ENCODE measurements at regions not wholly inside any gene's neighbourhood (a gene's known extent, or its start where the extent isn't known, plus 50 kb on each side); places are given as distances from the start of the nearest gene placed in this dataset.

DNA sequence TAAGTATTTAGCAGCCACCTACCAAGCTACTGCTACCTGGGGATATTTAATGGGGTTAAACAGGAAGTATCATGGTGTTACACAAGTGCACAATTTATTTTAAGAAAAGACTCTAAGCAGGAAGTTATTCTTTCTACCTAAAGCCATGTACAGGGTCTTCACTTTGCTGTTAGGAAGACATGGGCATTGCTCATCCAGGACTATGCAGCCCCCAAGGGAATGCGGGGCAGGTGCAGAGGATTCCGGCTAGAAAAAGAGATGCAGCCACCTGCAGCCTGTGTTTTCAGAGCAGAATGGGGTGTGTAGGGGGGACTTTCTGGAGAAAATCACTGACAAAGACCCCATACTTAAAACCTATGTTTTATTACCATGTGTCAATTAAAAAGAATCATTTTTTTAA, 399.1 kb upstream of the NOX3 start:
- Histone ChIP-seq H3K4me3 (ENCODE audit: low read depth, low read length) (no peak overlapping the region), H3K27me3 (ENCODE audit: control insufficient read depth, insufficient read depth, low read length) (no peaks in the 10 kb centered on the region), H3K36me3 (ENCODE audit: control insufficient read depth, insufficient read depth, low read length) (no peaks in the 10 kb centered on the region)
- TF ChIP-seq, protein P1, sequence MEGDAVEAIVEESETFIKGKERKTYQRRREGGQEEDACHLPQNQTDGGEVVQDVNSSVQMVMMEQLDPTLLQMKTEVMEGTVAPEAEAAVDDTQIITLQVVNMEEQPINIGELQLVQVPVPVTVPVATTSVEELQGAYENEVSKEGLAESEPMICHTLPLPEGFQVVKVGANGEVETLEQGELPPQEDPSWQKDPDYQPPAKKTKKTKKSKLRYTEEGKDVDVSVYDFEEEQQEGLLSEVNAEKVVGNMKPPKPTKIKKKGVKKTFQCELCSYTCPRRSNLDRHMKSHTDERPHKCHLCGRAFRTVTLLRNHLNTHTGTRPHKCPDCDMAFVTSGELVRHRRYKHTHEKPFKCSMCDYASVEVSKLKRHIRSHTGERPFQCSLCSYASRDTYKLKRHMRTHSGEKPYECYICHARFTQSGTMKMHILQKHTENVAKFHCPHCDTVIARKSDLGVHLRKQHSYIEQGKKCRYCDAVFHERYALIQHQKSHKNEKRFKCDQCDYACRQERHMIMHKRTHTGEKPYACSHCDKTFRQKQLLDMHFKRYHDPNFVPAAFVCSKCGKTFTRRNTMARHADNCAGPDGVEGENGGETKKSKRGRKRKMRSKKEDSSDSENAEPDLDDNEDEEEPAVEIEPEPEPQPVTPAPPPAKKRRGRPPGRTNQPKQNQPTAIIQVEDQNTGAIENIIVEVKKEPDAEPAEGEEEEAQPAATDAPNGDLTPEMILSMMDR (IDR thresholded peaks at IDR 0.05; ENCODE audit: insufficient read depth, low read length, poor library complexity, severe bottlenecking) = no peak
- DNase-seq (ENCODE audit: low read depth) = no peak

GRCh38 chr6:155853011-155853410, 397.4 kb upstream of the NOX3 start:
- Histone ChIP-seq H3K27me3 (ENCODE audit: control insufficient read depth, insufficient read depth, low read length) (no peaks in the 10 kb centered on the region), H3K36me3 (ENCODE audit: control insufficient read depth, insufficient read depth, low read length) (no peaks in the 10 kb centered on the region), H3K4me3 (ENCODE audit: low read depth, low read length) (no peak overlapping the region)
- TF ChIP-seq, protein P1 (IDR thresholded peaks at IDR 0.05; ENCODE audit: insufficient read depth, low read length, poor library complexity, severe bottlenecking) = no peak
- DNase-seq (ENCODE audit: low read depth) = no peak

- DNase-seq (ENCODE audit: low read depth) = peak; percentile 28
- no peaks in the 10 kb centered on the region for H3K36me3 ChIP-seq (ENCODE audit: control insufficient read depth, insufficient read depth, low read length)
- H3K4me3 ChIP-seq (ENCODE audit: low read depth, low read length) = no peak overlapping the region
- no peaks in the 10 kb centered on the region for H3K27me3 ChIP-seq (ENCODE audit: control insufficient read depth, insufficient read depth, low read length)
- TF ChIP-seq, protein P1 (IDR thresholded peaks at IDR 0.05; ENCODE audit: insufficient read depth, low read length, poor library complexity, severe bottlenecking) = no peak
Observed at GRCh38 chr6:155850408-155850841, 394.8 kb upstream of the NOX3 start.

- Histone ChIP-seq H3K36me3 (ENCODE audit: control insufficient read depth, insufficient read depth, low read length) (no peaks in the 10 kb centered on the region), H3K4me3 (ENCODE audit: low read depth, low read length) (no peak overlapping the region), H3K27me3 (ENCODE audit: control insufficient read depth, insufficient read depth, low read length) (no peaks in the 10 kb centered on the region)
- no peak for DNase-seq (ENCODE audit: low read depth)
- TF ChIP-seq, protein P1 (IDR thresholded peaks at IDR 0.05; ENCODE audit: insufficient read depth, low read length, poor library complexity, severe bottlenecking) = no peak
Observed at GRCh38 chr6:155847711-155848110, 392.1 kb upstream of the NOX3 start.

DNA sequence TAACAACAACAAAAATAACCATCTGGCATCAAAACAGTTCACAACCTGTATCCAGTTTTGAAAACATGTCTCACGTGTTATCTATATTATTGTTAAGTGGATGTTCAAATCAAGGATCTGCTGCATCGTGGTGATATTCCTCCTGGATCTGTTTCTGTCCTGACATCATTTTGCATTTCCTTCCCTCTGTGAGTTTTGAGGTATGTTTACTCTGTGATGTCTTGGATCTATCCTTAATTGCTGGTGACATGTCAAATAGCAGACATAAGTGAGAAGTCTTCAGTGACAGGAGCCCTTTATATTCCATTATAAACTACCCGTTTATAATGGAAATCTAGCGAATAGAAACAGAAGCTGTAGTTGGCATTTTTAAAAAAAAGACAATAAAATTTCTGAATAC, 381.8 kb upstream of the NOX3 start:
- no peak for DNase-seq (ENCODE audit: low read depth)
- H3K4me3 ChIP-seq (ENCODE audit: low read depth, low read length) = no peak overlapping the region
- no peaks in the 10 kb centered on the region for H3K27me3 ChIP-seq (ENCODE audit: control insufficient read depth, insufficient read depth, low read length)
- TF ChIP-seq, protein P1 (IDR thresholded peaks at IDR 0.05; ENCODE audit: insufficient read depth, low read length, poor library complexity, severe bottlenecking) = no peak
- no peaks in the 10 kb centered on the region for H3K36me3 ChIP-seq (ENCODE audit: control insufficient read depth, insufficient read depth, low read length)

DNA sequence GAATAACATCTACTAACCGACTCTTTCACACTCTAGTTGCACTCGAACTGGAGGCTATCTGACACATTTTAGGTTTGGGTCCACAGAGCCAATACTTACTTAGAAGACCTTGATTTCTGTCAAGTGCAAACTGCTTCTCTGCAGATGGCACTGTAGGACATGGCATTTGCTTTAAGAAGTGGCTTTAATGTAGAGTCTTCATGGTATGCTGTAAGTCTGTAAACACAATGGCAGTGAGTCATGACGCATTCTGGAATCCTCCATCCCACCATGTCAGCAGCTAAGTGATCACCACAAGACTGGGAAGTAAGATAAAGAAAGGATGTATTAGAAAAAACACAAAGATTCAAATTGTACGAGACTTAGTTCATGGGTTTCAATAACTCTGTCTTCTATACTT, 377.0 kb upstream of the NOX3 start:
- Histone ChIP-seq H3K36me3 (ENCODE audit: control insufficient read depth, insufficient read depth, low read length) (no peaks in the 10 kb centered on the region), H3K27me3 (ENCODE audit: control insufficient read depth, insufficient read depth, low read length) (no peaks in the 10 kb centered on the region), H3K4me3 (ENCODE audit: low read depth, low read length) (no peak overlapping the region)
- TF ChIP-seq, protein P1 (IDR thresholded peaks at IDR 0.05; ENCODE audit: insufficient read depth, low read length, poor library complexity, severe bottlenecking) = no peak
- DNase-seq (ENCODE audit: low read depth) = peak; percentile 26
